ENCODE measurements at regions not wholly inside any gene's neighbourhood (a gene's known extent, or its start where the extent isn't known, plus 50 kb on each side); places are given as distances from the start of the nearest gene placed in this dataset.

DNA sequence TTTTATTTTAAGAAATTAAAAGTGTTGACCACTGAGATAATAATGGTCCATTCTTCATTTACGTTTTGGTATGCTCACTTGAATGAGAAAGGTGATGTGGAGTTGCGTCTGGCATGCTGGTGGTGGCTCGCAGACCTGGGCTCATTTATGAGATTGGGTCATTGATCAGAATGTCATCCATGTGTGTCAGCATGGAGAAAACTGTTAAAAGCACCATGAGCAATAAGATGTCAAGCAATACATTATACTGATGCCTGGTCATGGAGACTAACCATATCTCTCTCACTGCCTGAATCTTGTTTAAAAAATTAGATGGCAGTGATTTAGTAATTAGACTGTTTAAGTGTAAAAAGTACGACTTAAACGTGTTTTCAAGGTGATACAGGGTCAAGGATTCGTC lies 503.4 kb upstream of the SEMA6D start:
- no peak for DNase-seq (ENCODE audit: low read depth)

DNA sequence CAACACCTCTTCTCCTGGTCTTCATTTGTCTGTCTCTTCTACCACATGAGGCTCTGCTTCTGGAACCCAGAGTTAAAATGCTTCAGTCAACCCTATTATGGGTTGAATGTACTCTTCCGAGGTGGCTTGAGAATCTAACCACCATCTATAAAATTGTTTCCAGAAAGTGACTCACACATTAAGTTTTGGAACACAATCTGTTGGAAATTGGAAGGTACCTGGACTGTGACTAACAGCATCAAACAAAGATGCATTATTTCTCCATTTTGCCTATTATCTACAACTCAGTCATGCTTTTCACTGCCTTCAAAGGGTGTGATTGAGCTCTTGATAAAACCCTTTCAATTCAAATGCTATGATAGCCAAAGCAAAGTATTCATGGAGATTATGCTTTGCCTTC lies 499.0 kb upstream of the SEMA6D start:
- DNase-seq (ENCODE audit: low read depth), result no peak

DNA sequence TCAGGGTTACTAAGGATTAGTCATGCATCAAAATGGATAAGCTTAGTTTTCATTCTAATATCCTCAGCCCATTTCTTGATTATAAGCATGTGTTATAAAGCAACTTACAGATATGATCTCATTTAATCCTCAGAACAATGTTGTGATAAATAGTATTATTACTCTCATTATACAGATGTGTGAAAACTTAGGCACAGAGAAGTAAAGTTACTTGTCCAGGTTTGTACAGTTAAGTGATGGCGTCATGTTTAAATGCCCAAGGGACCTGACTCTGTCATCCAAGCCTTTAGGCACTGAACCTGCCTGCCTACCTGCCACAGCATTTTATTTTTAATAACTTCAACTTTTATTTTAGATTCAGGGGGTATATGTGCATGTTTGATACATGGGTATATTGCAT lies 472.9 kb upstream of the SEMA6D start:
- no peak for DNase-seq (ENCODE audit: low read depth)

DNA sequence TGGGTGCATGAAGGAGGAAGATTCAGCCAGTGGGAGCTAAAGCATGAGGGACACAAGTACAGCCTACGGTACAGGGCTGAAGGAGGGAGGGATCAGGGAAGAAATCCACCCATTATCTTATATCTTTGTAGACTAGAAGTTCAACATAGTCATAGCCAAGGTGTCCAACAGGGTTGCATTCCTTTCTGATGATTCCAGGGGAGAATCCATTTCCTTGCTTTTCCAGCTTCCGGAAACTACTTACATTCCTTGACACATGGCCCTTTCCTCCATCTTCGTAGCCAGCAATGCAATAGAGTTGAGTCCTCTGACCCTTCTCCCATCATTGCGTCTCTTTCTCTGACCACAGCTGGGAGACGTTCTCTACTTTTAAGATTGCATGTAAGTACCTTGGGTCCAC lies 471.0 kb upstream of the SEMA6D start:
- DNase-seq (ENCODE audit: low read depth), result no peak

DNA sequence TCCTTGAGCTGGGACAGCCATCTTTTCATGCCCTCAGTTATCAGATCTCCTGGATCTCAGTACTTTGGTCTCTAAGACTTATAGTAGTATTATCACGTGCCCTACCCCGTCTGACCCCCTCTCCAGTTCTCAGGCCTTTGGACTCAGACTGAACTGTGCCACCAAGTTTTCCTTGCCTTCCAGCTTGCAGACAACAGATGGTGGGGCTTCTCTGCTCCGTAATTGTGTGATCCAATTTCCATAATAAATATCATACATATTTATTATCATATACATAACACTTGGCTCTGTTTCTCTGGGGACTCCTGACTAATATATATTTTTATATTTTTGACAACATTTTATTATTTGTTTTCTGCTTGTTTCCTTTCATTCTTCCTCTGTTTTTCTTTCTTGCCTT lies 458.8 kb upstream of the SEMA6D start:
- no peak for DNase-seq (ENCODE audit: low read depth)

DNA sequence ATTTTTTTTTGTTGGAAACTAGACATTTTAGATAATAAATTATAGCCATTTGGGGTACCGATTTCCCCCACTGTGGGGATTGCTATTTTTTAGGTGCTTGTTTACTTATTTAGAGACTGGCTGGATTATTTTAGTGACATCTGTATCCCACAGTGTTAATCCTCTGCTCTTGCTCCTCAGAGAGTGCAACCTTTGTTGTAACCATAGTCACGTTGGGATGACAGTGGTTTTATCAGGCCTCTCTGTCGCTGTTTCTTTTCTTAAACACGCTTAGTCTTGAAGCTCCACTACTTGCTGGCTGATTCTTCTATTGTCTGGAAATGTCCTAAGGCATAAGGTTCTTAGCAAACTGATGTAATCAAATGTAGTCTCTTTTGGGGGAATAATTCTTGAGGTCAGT lies 451.6 kb upstream of the SEMA6D start:
- no peak for DNase-seq (ENCODE audit: low read depth)

DNA sequence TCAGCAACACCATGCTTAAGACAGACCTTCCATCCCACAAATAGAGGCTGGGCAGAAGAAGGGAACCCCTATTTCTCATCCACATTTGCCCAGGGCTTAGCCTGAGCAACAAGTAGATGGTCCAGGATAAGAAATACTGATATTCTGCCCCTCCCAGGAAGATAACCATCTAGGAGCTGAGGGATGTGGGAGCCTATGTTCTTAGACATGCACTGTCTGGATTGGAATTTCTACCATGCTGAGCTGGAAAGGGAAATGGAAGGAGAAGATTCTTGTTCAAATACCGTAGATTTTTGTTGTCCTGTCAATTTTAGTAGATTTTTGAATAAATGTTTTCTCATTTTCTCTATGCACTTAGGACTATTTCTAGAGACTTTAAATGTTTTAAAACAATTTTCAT lies 450.7 kb upstream of the SEMA6D start:
- no peak for DNase-seq (ENCODE audit: low read depth)

DNA sequence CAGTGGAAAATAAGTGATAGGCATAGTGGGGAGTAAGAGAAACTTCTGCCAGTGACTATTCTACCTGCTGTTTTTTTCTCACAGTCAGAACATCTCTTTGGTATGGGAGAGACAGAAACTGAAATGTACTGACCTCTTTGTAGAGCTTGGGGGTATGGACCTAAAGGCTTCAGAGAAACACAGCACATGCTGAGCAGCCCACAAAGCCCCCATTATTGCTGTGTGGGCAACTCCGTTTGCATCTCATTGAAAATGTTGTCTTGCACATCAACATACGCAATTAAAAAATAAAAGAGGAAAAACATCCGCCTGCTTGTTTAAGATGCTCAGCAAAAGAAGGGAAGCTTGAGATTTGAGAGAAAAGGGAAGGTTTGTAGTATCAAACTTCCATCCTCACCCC lies 443.4 kb upstream of the SEMA6D start:
- DNase-seq (ENCODE audit: low read depth), result no peak

DNA sequence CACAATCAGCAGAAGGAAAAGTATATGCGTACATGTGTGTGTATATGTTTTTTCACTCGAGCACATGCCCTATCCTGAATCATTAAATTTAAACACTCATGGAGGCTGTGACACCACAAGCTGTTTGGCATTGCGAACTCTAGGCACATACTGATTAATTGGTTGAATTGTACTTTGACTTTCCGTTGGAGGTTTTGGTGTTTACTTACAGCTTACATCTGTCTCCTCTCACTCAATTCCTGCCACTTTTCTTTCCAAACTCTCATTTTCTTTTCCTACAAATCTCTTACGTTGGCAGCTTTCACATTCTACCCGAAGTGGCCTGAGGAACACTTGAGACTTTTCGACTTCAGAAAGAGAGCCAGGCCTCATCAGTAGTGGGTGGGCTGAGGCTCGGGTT lies 434.1 kb upstream of the SEMA6D start:
- DNase-seq (ENCODE audit: low read depth), result no peak

DNA sequence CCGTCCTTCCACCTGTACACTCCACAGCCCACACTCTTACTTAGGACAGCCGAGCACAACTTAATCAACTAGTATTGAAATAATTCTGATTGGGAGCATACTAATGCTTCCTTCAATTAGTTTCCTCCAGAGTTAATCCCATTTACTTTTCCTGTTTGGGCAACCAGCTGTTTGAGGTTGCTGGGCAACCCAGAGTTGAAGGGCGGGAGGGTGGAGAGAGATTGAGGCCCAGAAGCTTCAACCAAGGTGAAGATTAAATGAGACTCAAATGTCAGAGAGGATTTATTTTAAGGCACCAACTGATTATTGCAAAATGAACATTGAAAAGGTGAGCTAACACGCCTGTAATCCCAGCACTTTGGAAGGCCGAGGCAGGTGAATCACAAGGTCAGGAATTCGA lies 428.5 kb upstream of the SEMA6D start:
- DNase-seq (ENCODE audit: low read depth), result no peak

DNA sequence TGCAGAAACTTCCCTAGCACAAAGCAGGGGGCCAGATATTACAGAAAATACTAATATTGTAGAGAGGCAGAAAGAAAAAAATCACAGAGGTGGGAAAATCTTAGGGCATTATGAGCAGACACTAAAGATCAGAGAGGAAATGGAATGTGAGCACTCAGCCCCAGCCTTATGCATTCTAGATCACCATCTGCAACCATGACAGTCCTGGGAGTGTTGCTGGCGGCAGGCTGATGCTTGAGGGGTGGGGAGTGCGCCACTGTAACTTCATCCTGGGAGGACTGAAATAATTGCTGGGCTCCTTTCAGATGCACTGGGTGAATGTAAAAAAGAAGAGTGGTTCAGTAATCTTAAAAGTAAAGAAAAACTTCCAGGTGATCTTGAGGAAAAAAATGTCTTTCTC lies 427.6 kb upstream of the SEMA6D start:
- DNase-seq (ENCODE audit: low read depth), result no peak

DNA sequence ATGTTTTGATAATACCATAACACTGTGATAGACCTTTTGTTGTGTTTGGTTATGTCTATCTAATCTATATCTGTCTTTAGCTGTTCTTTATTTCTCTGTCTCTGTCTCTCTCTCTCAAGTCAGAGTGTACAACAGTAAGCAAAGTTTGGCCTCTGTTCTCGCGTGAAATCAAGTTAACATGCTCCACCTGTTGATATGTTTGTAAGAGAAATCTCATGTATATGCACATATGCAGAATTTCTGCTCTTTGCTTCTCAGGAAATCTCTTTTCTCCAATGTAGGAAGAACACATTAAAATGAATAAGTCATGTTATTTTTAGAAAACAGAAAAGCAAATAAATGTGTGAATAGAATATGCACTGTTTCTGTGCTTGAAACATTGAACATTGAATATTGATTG lies 425.5 kb upstream of the SEMA6D start:
- DNase-seq (ENCODE audit: low read depth), result no peak

DNA sequence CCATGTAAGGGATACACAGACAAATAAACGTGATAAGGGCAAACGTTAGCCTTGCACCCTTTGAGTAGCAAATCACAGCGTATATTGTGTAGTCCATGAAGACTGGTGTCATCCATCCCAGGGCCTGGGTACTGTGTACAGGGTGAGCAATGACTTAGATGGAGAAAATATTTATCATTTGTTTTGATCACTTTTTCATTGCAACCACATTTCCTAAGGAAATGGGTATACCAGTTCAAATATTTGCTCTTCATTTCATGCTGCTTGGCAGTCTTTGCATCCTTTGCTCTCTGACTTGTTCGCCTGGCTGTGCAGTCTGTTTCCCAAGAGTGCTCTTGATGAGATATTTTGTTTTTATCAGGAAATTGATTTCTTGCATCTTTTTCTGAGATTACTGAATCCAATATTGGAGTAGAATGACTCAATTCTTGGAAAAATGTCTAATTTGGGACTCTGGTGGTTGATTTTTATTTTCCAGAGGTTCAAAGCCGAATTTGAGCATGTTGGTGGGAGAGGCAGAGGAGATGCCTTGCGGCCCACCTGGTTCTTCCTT lies 424.6 kb upstream of the SEMA6D start:
- no peak for DNase-seq (ENCODE audit: low read depth)

DNA sequence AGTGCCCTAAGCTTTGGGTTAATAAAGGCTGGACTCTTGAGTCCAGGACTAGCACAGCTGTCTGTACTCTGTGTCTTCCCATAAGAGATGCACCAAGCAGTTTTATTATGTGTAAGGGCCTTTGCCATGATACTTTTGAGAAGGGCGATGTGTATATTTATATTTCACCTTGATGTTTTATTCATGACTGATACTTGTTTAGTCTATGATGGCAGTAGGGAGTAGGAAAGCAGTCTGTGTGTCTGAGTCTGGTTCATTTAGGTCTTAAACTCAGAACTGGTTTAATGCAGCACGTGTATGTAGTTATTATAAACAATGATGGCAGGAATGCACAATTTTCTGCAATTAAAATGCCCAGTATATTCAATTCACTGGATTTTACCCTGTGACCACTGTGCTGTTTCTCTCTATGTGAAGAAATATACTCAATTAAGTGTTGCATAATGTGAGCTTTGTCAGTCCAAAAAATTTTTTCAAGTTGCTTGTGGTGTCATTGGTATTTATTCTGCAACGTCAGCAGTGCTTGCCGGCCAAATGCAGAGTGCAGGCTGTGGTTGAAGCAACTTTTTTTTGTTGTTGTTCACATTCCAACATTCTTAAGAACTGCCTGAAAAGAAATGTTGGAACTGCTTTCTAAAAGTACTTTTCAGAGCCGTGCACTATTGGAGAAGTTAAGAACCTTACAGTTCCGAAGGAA lies 423.7 kb upstream of the SEMA6D start:
- DNase-seq (ENCODE audit: low read depth), result no peak

DNA sequence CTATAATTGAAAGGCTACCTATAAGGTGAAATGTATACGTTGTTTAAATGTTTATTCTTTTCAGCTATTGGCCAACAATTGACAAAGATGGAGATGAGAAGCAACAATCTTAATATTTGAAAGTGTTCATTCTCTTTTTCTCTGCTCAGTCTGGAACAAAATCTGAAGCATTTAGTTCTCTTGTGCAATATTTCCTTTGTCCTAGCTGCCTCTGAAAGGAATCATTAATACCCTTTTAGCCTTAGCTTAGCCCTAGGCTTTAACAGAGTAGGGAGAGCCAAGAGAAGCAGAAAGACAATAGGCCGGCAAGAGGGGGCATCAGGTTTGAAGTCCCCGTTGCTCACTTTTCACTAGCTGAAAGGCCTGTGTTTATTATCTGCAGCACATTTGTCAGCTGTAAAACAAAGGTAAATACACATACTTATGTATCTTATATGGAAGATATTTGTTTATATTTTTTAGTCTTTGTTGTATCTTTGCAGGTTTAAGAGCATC lies 422.5 kb upstream of the SEMA6D start:
- no peak for DNase-seq (ENCODE audit: low read depth)

DNA sequence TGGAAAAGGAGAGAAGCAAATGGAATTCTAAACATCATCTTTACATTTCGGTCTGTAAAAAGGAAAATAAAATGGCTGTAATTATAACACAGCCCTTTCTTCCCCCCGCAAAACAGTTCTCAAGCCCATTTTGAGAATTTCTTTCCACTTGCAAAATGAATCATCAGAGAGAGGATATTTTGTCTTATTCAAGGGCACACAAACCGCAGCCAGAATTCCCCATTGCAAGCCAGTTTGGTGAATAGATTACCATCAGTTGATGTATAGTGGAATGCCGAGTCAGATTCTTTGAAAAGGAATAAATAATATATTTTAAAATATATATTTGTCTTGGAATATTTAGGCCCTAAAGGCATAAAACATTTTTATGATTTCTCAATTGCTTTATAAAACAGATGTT lies 420.4 kb upstream of the SEMA6D start:
- DNase-seq (ENCODE audit: low read depth), result no peak

DNA sequence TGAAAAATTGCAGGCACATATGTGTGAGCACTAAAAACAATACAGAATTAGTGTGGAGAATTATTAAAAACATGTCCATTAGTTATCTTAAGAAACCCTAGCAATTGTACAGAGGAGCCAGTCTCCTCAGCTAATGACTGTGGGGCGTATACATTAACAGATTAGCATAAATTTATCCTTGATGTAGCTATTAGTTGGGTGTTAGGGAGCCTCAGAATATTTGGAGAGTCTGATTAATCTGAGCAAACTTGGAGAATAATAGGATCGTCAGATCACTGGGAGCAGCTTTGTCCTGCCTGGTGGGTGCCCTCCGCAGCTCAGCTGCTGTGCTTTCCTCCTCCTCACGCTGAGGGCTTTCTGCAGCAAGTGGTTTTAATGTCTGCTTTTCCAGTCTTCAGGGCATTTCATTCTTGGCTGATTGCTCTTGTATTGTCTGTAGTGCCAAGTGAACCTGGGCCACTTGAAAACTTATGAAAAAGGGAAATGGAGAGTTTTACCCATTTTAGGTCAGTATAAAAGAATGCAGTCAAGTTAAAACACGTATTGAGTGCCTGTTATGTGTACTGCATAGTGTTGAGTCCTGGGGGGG lies 417.4 kb upstream of the SEMA6D start:
- no peak for DNase-seq (ENCODE audit: low read depth)

DNA sequence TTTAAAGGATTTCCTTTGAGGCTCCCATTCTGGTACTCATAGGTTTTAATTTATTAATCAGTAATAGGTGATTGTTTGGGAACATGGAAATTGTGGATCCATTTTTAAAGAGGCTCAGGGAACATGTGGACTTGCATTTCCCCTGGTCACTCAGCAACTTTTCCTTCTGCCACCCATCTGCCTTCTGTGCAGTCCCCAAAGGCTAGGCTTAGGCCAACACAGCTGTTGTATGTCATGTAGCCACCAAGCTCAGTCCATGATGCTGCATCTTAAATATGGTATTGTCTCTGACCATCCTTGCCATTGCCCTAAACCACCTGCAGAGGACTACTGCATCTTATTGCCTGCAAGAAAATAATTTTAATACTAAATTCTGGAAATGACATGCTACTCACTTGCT lies 416.7 kb upstream of the SEMA6D start:
- DNase-seq (ENCODE audit: low read depth), result no peak

DNA sequence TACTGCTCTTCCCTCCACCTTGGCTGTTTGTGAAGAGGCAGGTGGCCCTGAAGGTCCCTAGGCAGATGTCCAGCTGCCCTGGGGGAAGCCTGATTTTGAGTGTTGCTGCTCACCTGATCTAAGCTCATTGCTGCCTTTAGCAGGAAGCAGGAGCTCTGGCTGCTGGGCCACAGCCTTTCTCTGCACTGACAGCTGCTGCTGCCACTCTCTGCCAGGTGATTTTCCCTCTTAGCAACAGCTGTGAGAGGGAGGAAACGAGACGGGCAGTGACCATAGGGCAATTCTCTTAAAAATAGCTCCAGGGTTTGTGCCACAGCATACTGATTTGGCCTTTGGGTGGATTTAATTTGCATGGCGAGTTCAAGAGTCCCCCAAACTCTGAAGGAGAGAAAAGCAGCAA lies 415.8 kb upstream of the SEMA6D start:
- DNase-seq (ENCODE audit: low read depth), result no peak

DNA sequence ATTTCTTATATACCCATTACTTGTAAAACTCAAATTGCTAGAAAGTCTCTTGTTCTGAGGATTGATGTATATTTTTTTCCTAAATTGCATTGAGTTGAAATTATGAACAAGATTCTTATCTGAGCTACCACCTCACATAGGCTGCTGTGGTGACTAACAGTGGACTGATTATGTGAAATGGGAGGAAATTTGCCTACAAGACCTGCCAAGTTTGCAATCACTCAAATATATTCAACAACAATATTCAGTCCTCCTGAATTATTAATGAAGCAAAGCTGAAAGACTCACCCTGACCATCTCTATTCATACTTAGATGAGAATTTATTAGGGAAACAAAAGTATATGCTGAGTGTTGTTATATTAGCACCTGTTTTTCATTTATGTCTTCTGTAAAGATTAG lies 412.6 kb upstream of the SEMA6D start:
- no peak for DNase-seq (ENCODE audit: low read depth)

DNA sequence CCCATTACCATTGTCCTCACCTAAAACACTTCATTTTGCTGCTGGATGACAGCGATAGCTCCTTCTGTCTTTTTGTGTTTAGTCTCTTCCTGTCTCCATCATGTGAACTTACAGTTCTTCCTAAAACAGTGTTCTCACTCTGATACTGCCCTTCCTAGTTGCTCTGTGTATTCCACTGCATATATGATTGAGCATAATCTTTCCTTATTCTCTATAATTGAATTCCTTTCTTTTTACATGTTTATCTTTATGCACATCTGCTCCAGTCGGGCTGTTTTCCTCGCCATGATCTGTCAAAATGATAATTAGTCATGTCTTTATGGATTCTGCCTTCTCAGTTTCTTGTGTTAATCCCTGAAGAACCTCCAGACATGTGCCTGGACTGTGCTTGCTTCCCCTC lies 405.1 kb upstream of the SEMA6D start:
- no peak for DNase-seq (ENCODE audit: low read depth)

DNA sequence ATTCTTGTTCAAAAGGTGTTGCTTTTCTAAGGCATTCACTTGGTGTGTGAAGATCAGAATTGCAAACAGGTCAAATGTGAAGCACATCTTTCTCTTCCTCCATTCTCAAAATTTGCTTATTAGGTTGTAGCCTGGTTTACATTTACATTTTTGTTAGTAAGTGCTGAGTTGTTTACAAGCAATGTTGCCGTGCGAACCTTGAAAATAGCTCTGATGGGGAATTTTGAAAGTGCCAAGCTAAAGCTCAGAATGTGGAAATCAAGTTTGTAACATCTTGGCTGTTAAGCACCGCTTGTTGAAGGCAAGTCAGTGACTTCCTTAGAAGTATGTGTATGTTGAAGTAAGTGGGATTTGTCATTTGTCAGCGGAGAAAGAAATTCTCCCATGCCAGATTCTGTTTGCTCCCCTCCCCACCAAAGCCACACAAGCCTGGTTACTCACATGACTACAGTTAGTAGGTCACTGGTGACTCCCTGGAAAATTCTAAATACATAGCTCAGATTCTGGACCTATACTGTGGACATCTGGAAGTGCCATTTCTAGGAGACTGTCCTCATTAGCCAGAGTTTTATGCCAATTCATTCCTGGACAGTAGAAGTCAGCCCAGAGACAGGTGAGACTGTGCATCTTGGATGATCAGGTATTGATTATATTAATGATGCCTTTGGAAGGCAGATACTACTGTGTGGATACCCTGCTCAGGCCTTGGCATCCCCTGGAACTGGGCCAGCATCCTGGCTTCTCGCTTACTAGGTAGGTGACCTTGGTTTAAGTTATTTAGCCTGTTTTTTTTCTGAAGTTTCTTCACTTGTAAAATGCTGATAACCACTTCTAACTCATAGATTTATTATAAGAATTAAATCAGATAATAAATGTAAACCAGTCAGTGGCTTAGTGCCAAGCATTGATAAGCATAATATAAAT lies 390.6 kb upstream of the SEMA6D start:
- DNase-seq (ENCODE audit: low read depth), result no peak
